ENCODE measurements at regions not wholly inside any gene's neighbourhood (a gene's known extent, or its start where the extent isn't known, plus 50 kb on each side); places are given as distances from the start of the nearest gene placed in this dataset.

- no peak overlapping the region for H3K23ac ChIP-seq (ENCODE audit: insufficient read length, low read depth, low read length)
- H2BK15ac ChIP-seq (ENCODE audit: low read depth, low read length), result no peak overlapping the region
- H3T11ph ChIP-seq (ENCODE audit: low read length), result no peak overlapping the region
- peaks cover 8% of the 10 kb centered on the region in 2 experiments; a peak in 1 of 4 replicates for H3K4me1 Mint-ChIP-seq
- no peak for DNase-seq
- H3K4ac ChIP-seq (ENCODE audit: low read depth, low read length), result no peak overlapping the region
- no peak overlapping the region for H3K27ac Mint-ChIP-seq
- no peaks in the 10 kb centered on the region for H3K79me1 ChIP-seq (ENCODE audit: insufficient read depth, low read depth, low read length, poor library complexity, severe bottlenecking)
- no peaks in the 10 kb centered on the region for H3K27me3 ChIP-seq (ENCODE audit: insufficient read depth, low read length)
- TF ChIP-seq CTCF (conservative IDR thresholded peaks at IDR 0.05), result no peak
- no peaks in the 10 kb centered on the region for H4K20me1 ChIP-seq (ENCODE audit: control insufficient read depth, insufficient read depth, insufficient read length)
- H3K18ac ChIP-seq (ENCODE audit: insufficient read length, low read depth, low read length), result no peak overlapping the region
- no peaks in the 10 kb centered on the region for H3K23me2 ChIP-seq (ENCODE audit: insufficient read length, low read depth, low read length, poor library complexity, severe bottlenecking)
- H3K4me2 ChIP-seq (ENCODE audit: insufficient read depth, insufficient read length, low read length), result no peak overlapping the region
- no peaks in the 10 kb centered on the region for H3K4me1 ChIP-seq (ENCODE audit: insufficient read depth, low read length)
- no peak overlapping the region for H3K14ac ChIP-seq (ENCODE audit: insufficient read depth, low read length)
- no peak overlapping the region for H4K5ac ChIP-seq (ENCODE audit: insufficient read length, low read depth, low read length)
- H2BK120ac ChIP-seq (ENCODE audit: low read depth, low read length, poor library complexity, severe bottlenecking), result no peak overlapping the region
- no CpG with 5 or more reads among the region's 5 CpGs for WGBS (ENCODE audit: extremely low coverage, insufficient read length, low lambda C conversion rate)
- no peak overlapping the region for H2AK5ac ChIP-seq (ENCODE audit: insufficient read length, low read length)
- H2BK5ac ChIP-seq (ENCODE audit: insufficient read length, low read length), result no peak overlapping the region
- no peak overlapping the region for H3K4me3 Mint-ChIP-seq
- no peaks in the 10 kb centered on the region for H3K36me3 Mint-ChIP-seq (ENCODE audit: insufficient read depth in 1 of 3, low read depth in 3 of 3)
- no peak overlapping the region for H2BK20ac ChIP-seq (ENCODE audit: low read depth, low read length, poor library complexity, severe bottlenecking)
- no peaks in the 10 kb centered on the region for H3K27me3 Mint-ChIP-seq (ENCODE audit: low read depth)
- H3K56ac ChIP-seq (ENCODE audit: insufficient read length, low read depth, low read length), result no peak overlapping the region
- H4K91ac ChIP-seq (ENCODE audit: insufficient read length, low read depth, low read length), result no peak overlapping the region
- H2BK12ac ChIP-seq (ENCODE audit: insufficient read length, low read depth, low read length), result no peak overlapping the region
- H3K9ac ChIP-seq (ENCODE audit: extremely low read depth, insufficient read length, low read length), result no peak overlapping the region
- no peaks in the 10 kb centered on the region for H3K9me3 Mint-ChIP-seq
- no peak overlapping the region for H3K27ac ChIP-seq (ENCODE audit: insufficient read length, low read depth, low read length)
- H2AFZ ChIP-seq (ENCODE audit: low read length), result no peak overlapping the region
- H3K9me3 ChIP-seq (ENCODE audit: control insufficient read depth, low read depth, low read length), result no peaks in the 10 kb centered on the region
- H4K8ac ChIP-seq (replicated peaks; ENCODE audit: insufficient read length, low read depth, low read length), result no peak overlapping the region
- no peaks in the 10 kb centered on the region for H3K79me2 ChIP-seq (ENCODE audit: insufficient read depth, low read length)
Observed at GRCh38 chr10:4504550-4504949, 321.5 kb upstream of the AKR1E2 start.
